Thoracic aorta (tissue), 2 donors: ENCODE measurements at regions not wholly inside any gene's neighbourhood (a gene's known extent, or its start where the extent isn't known, plus 50 kb on each side); places are given as distances from the start of the nearest gene placed in this dataset.

Source experiments
- ATAC-seq: fragments of 150-250 bp; one replicate; pipeline ENCODE4 v1.8.0; 2017; ENCODE audit warnings: low read depth; ENCODE audit not compliant: insufficient number of reproducible peaks, low FRiP score
- DNase-seq: peaks from one replicate; pipeline ENCODE4 v3.0.0-alpha.2; 2020; ENCODE audit warnings: low spot score
- H3K27ac ChIP-seq, 2 donors: fragments of 200-600 bp; sonication (generic); 1 replicate in 1 of 2; 2 replicates in 1 of 2; pipeline ENCODE4 v1.5.1; 2016; ENCODE audit warnings: mild to moderate bottlenecking in 2 of 2, moderate library complexity in 2 of 2
- H3K27me3 ChIP-seq: fragments of 200-600 bp; sonication (generic); replicated peaks from 2 replicates; pipeline ENCODE4 v1.6.0; 2016; ENCODE audit warnings: mild to moderate bottlenecking; ENCODE audit not compliant: insufficient read depth
- H3K36me3 ChIP-seq: fragments of 200-600 bp; sonication (generic); one replicate; pipeline ENCODE4 v1.5.1; 2016
- H3K4me1 ChIP-seq, 2 donors: fragments of 200-600 bp; sonication (generic); 1 replicate in 1 of 2; 2 replicates in 1 of 2; pipeline versions ENCODE4 v1.5.1 to v1.6.0; 2016; ENCODE audit warnings: low read depth in 2 of 2, mild to moderate bottlenecking in 1 of 2; ENCODE audit not compliant: control insufficient read depth in 1 of 2
- H3K4me3 ChIP-seq: fragments of 200-600 bp; sonication (generic); 2 replicates; pipeline ENCODE4 v1.5.1; 2016; ENCODE audit warnings: mild to moderate bottlenecking
- H3K9me3 ChIP-seq: fragments of 200-600 bp; sonication (generic); 2 replicates; pipeline ENCODE4 v1.5.1; 2016
- CTCF ChIP-seq: fragments of 200-600 bp; sonication (generic); IDR thresholded peaks from one replicate; pipeline ENCODE4 v1.5.1; 2019; ENCODE audit warnings: antibody characterized with exemption

GRCh38 chr11:116553482-116553881 is 219.3 kb downstream of the BUD13 start:
- no peaks in the 10 kb centered on the region for H3K4me1 ChIP-seq
- H3K9me3 ChIP-seq, result no peaks in the 10 kb centered on the region
- H3K36me3 ChIP-seq, result no peaks in the 10 kb centered on the region
- no peak overlapping the region for H3K4me3 ChIP-seq
- no peak for DNase-seq
- no peaks in the 10 kb centered on the region for H3K27me3 ChIP-seq
- no peak for ATAC-seq
- H3K27ac ChIP-seq, result no peak overlapping the region
- TF ChIP-seq CTCF, result no peak

- Histone ChIP-seq H3K27ac (no peak overlapping the region), H3K27me3 (no peaks in the 10 kb centered on the region), H3K4me1 (no peaks in the 10 kb centered on the region), H3K36me3 (no peaks in the 10 kb centered on the region), H3K9me3 (no peaks in the 10 kb centered on the region), H3K4me3 (no peak overlapping the region)
- ATAC-seq (no peak), DNase-seq (no peak)
- TF ChIP-seq CTCF, result no peak
Measured at GRCh38 chr11:116551576-116551975, 221.2 kb downstream of the BUD13 start.

- H3K4me3 ChIP-seq, result no peak overlapping the region
- no peak overlapping the region for H3K27ac ChIP-seq
- no peaks in the 10 kb centered on the region for H3K36me3 ChIP-seq
- ATAC-seq, result no peak
- no peaks in the 10 kb centered on the region for H3K27me3 ChIP-seq
- TF ChIP-seq CTCF, result no peak
- no peaks in the 10 kb centered on the region for H3K9me3 ChIP-seq
- no peak for DNase-seq
- H3K4me1 ChIP-seq, result no peaks in the 10 kb centered on the region
Measured at GRCh38 chr11:116548256-116548655, 224.5 kb downstream of the BUD13 start.

- no peak for TF ChIP-seq CTCF
- no peaks in the 10 kb centered on the region for H3K9me3 ChIP-seq
- H3K4me3 ChIP-seq, result no peak overlapping the region
- H3K27ac ChIP-seq, result no peak overlapping the region
- DNase-seq (no peak), ATAC-seq (no peak)
- H3K27me3 ChIP-seq, result no peaks in the 10 kb centered on the region
- H3K36me3 ChIP-seq, result no peaks in the 10 kb centered on the region
- H3K4me1 ChIP-seq, result no peaks in the 10 kb centered on the region
Measured at GRCh38 chr11:116547571-116547970, 225.2 kb downstream of the BUD13 start.

- Histone ChIP-seq H3K4me3 (no peak overlapping the region), H3K27ac (no peak overlapping the region), H3K4me1 (no peaks in the 10 kb centered on the region), H3K27me3 (no peaks in the 10 kb centered on the region), H3K36me3 (no peaks in the 10 kb centered on the region), H3K9me3 (no peaks in the 10 kb centered on the region)
- TF ChIP-seq CTCF, result no peak
- ATAC-seq (no peak), DNase-seq (no peak)
Measured at GRCh38 chr11:116545912-116546311, 226.9 kb downstream of the BUD13 start.
